Body of pancreas (tissue), 4 donors: ENCODE measurements at regions not wholly inside any gene's neighbourhood (a gene's known extent, or its start where the extent isn't known, plus 50 kb on each side); places are given as distances from the start of the nearest gene placed in this dataset.

Experiments
- CTCF ChIP-seq, 7 experiments: fragments of 450-650 bp in 4 of 7; fragments of 200-600 bp in 3 of 7; sonication (generic) in 3 of 7; IDR thresholded peaks; one replicate each; pipeline ENCODE4 v1.5.1; 2016 to 2019; ENCODE audit warnings: antibody characterized with exemption in 7 of 7
- POLR2A ChIP-seq, 3 donors: fragments of 450-650 bp; IDR thresholded peaks; one replicate each; pipeline ENCODE4 v1.6.1; 2016; ENCODE audit warnings: antibody characterized with exemption in 3 of 3, mild to moderate bottlenecking in 2 of 3

- no peak for TF ChIP-seq CTCF (IDR thresholded peaks at IDR 0.05)
- TF ChIP-seq POLR2A (IDR thresholded peaks at IDR 0.05): no peak
Observed at GRCh38 chrX:8049827-8050226, 121.2 kb downstream of the VCX2 start.
